Neural crest cell (in vitro differentiated cells): ENCODE measurements at regions not wholly inside any gene's neighbourhood (a gene's known extent, or its start where the extent isn't known, plus 50 kb on each side); places are given as distances from the start of the nearest gene placed in this dataset.

Experiments used
- DNase-seq: peaks from one replicate; pipeline ENCODE4 v3.0.0; 2021; ENCODE audit warnings: low read depth, mixed read lengths, low spot score
- H3K27ac Mint-ChIP-seq: one replicate; pipeline ENCODE4 v1.8.0; 2021; ENCODE audit warnings: mild to moderate bottlenecking, mixed read lengths; ENCODE audit not compliant: unreplicated experiment
- H3K27me3 Mint-ChIP-seq: 2 replicates; pipeline ENCODE4 v1.8.0; 2021; ENCODE audit warnings: low read depth, mild to moderate bottlenecking, mixed read lengths
- H3K36me3 Mint-ChIP-seq: 2 replicates; pipeline ENCODE4 v1.8.0; 2021; ENCODE audit warnings: low read depth, mild to moderate bottlenecking, mixed read lengths
- H3K4me1 Mint-ChIP-seq: 2 replicates; pipeline ENCODE4 v1.8.0; 2021; ENCODE audit warnings: mixed read lengths
- H3K4me3 Mint-ChIP-seq: one replicate; pipeline ENCODE4 v1.8.0; 2021; ENCODE audit warnings: mild to moderate bottlenecking, mixed read lengths
- H3K9me3 Mint-ChIP-seq: 2 replicates; pipeline ENCODE4 v1.8.0; 2021; ENCODE audit warnings: mixed read lengths
- TF ChIP-seq, protein P1 (sequence below): fragments of 200-600 bp; sonication (generic); conservative IDR thresholded peaks from 2 replicates; pipeline ENCODE4 v1.5.0; 2021; ENCODE audit warnings: antibody characterized with exemption, mild to moderate bottlenecking

DNA sequence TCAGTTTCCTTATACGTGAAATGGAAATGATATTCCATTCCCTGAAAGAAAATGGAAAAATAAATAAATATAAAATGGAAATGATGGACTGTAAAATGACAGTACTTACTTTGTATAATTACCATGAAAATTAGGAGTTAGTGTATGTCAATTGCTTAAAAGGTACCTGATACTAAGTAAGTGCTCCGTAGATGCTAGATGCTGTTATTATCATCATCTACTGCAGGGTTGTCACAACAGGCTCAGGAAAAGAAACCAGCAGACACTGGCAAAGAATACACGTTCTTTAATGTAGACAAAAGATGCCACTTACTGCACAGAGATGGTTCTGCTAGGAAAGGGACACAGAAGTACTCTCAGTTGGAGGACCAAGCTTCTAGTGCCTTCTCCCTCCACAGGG is 64.0 kb upstream of the KCNN2 start:
- H3K27me3 Mint-ChIP-seq: peaks cover 12% of the 10 kb centered on the region
- no peak overlapping the region for H3K4me3 Mint-ChIP-seq
- no peaks in the 10 kb centered on the region for H3K9me3 Mint-ChIP-seq
- no peaks in the 10 kb centered on the region for H3K4me1 Mint-ChIP-seq
- no peaks in the 10 kb centered on the region for H3K36me3 Mint-ChIP-seq
- no peak for DNase-seq
- no peak overlapping the region for H3K27ac Mint-ChIP-seq
- TF ChIP-seq, protein P1, sequence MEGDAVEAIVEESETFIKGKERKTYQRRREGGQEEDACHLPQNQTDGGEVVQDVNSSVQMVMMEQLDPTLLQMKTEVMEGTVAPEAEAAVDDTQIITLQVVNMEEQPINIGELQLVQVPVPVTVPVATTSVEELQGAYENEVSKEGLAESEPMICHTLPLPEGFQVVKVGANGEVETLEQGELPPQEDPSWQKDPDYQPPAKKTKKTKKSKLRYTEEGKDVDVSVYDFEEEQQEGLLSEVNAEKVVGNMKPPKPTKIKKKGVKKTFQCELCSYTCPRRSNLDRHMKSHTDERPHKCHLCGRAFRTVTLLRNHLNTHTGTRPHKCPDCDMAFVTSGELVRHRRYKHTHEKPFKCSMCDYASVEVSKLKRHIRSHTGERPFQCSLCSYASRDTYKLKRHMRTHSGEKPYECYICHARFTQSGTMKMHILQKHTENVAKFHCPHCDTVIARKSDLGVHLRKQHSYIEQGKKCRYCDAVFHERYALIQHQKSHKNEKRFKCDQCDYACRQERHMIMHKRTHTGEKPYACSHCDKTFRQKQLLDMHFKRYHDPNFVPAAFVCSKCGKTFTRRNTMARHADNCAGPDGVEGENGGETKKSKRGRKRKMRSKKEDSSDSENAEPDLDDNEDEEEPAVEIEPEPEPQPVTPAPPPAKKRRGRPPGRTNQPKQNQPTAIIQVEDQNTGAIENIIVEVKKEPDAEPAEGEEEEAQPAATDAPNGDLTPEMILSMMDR: no peak

DNA sequence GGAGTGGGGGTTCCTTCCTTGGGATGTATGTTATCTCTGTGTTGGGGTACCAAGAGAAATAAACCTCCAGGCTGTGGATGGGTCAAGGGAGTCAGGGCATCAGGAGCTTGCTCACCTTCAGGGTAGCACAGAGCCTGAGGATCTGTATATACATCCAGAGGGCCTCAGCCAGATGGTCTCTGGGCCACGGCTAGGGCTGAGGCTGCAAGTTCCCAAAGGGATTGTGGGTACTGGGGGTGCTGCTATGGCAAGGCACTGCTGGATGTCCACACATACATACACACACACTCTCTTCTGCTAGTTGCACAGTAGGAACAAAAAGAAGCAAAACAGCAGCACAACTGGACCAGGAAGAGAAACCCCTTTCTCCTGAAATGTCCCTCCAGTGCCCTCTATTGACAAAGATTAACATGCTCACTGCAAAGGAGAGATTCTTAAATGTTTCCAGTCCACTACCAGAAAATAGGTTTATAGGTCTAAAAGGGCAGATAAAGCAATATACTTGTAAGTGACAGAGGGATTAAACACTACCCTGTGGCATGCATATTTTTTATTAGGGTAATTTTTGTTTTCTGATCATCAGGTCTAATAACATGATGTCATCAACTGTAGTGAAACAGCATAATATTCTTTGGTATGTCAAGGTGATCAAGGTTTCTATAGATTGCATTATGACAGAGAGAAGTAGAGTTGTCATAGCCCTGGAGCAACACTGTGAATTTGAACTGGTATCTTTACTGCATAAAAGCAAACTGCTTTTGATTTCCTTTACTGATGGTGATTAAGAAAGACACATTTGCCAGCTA is 56.3 kb upstream of the KCNN2 start:
- DNase-seq: no peak
- no peak overlapping the region for H3K4me3 Mint-ChIP-seq

DNA sequence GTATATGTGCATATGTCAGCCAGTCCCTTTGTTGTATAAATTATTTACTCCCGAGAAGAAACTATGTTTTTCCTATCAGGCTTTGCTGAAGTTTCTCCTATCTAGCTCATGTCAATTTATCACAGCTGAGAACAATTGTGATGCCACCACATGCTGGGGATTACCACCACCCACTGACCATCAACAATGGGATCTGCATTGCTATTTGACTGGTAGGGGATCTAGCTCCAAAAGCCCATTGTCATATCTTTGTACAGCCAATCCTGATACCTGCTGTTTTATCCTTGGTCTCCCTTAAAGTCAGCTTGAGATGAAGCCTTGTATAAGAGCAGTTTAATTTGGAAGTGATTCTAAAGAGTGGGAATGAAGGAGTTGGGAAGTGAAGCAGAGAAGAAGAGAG is 53.9 kb upstream of the KCNN2 start:
- Mint-ChIP-seq H3K27me3 (no peaks in the 10 kb centered on the region), H3K4me1 (peaks cover 7% of the 10 kb centered on the region)

More for the DNA sequence above, 56.3 kb upstream of the KCNN2 start:
- no peaks in the 10 kb centered on the region for H3K9me3 Mint-ChIP-seq
- TF ChIP-seq, protein P1: peak; percentile 65
- H3K4me1 Mint-ChIP-seq: no peaks in the 10 kb centered on the region
- H3K27ac Mint-ChIP-seq: no peak overlapping the region
- no peaks in the 10 kb centered on the region for H3K36me3 Mint-ChIP-seq
- no peaks in the 10 kb centered on the region for H3K27me3 Mint-ChIP-seq

DNA sequence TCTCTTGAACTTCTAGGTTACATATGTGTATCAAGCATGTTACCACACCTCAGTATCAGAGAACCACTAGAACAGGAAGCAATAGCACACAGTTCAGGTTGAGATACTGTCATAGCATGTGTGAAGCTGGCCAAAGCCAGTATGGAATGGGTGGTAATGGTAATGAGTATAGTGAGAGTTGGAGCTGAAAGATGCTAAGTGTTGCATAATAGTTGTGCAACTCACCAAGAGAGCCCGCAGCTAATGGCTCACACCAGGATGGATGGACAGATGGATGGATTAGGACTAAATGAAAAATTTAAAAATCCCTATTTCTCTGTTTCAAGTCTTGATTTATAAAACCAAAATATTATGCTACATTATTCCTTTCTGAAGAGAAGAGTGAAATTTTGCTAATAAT is 53.4 kb upstream of the KCNN2 start:
- H3K4me3 Mint-ChIP-seq: no peak overlapping the region
- no peaks in the 10 kb centered on the region for H3K27me3 Mint-ChIP-seq
- no peak for DNase-seq
- H3K9me3 Mint-ChIP-seq: no peaks in the 10 kb centered on the region
- TF ChIP-seq, protein P1: no peak
- H3K36me3 Mint-ChIP-seq: no peaks in the 10 kb centered on the region
- no peak overlapping the region for H3K27ac Mint-ChIP-seq
- H3K4me1 Mint-ChIP-seq: peaks cover 7% of the 10 kb centered on the region

More for the DNA sequence above, 53.9 kb upstream of the KCNN2 start:
- H3K27ac Mint-ChIP-seq: no peak overlapping the region
- DNase-seq: no peak
- H3K9me3 Mint-ChIP-seq: no peaks in the 10 kb centered on the region
- TF ChIP-seq, protein P1: no peak
- no peaks in the 10 kb centered on the region for H3K36me3 Mint-ChIP-seq
- H3K4me3 Mint-ChIP-seq: no peak overlapping the region

DNA sequence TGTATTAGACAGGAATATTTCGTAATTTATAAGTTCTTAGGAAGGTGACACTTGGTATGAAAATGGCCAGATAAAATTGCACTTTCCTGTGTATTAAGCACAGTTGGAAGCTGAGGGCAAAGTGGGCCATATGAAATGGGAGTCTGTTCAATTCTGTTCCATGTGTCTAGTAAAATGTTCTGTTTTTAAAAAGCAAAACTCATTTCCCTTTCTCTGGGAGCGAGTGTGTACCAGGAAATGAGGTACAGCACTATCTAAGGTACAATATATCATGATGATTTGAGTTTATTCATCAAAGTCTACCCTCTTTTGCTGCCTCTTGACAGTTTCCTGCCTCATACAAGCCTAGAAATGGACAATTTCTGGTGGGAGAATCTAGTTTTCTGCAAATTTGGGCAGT is 51.2 kb upstream of the KCNN2 start:
- H3K36me3 Mint-ChIP-seq: no peaks in the 10 kb centered on the region
- no peak overlapping the region for H3K4me3 Mint-ChIP-seq
- TF ChIP-seq, protein P1: no peak
- H3K27ac Mint-ChIP-seq: no peak overlapping the region
- H3K9me3 Mint-ChIP-seq: no peaks in the 10 kb centered on the region
- H3K27me3 Mint-ChIP-seq: no peaks in the 10 kb centered on the region
- H3K4me1 Mint-ChIP-seq: peaks cover 7% of the 10 kb centered on the region
- no peak for DNase-seq
